Fibroblast of lung (primary cell): ENCODE measurements at regions not wholly inside any gene's neighbourhood (a gene's known extent, or its start where the extent isn't known, plus 50 kb on each side); places are given as distances from the start of the nearest gene placed in this dataset.

Experiments used
- DNase-seq, 2 donors: peaks; one replicate each; pipeline versions ENCODE4 v3.0.0 to v3.0.0-alpha.2; 2010; ENCODE audit warnings: low read depth in 2 of 2
- H2AFZ ChIP-seq: 2 replicates; pipeline ENCODE4 v1.5.1; 2012; ENCODE audit warnings: low read length, control low read depth, inconsistent platforms
- H3K27ac ChIP-seq: 2 replicates; pipeline ENCODE4 v1.5.1; 2011; ENCODE audit warnings: low read length, control low read depth; ENCODE audit not compliant: insufficient read depth
- H3K27me3 ChIP-seq: 2 replicates; pipeline ENCODE4 v1.5.1; 2011; ENCODE audit warnings: mild to moderate bottlenecking, low read length; ENCODE audit not compliant: control insufficient read depth, insufficient read depth
- H3K36me3 ChIP-seq: 2 replicates; pipeline ENCODE4 v1.5.1; 2011; ENCODE audit warnings: low read length; ENCODE audit not compliant: control insufficient read depth, insufficient read depth
- H3K4me1 ChIP-seq: 2 replicates; pipeline ENCODE4 v1.5.1; 2011; ENCODE audit warnings: low read length; ENCODE audit not compliant: control insufficient read depth, insufficient read depth; ENCODE audit errors: extremely low read depth
- H3K4me2 ChIP-seq: 2 replicates; pipeline ENCODE4 v1.5.1; 2011; ENCODE audit warnings: low read length, control low read depth; ENCODE audit not compliant: insufficient read depth; ENCODE audit errors: extremely low read depth
- H3K4me3 ChIP-seq, 4 experiments: fragments of 200-600 bp in 1 of 4; sonication (generic) in 1 of 4; replicated peaks in 1 of 4; 2 replicates each; pipeline ENCODE4 v1.5.1; 2011 to 2016; ENCODE audit warnings: low read length in 4 of 4, low read depth in 3 of 4, mild to moderate bottlenecking in 3 of 4, control low read depth in 2 of 4, inconsistent platforms in 1 of 4, mixed read lengths in 1 of 4; ENCODE audit not compliant: insufficient read depth in 1 of 4; ENCODE audit errors: control extremely low read depth in 1 of 4
- H3K79me2 ChIP-seq: 2 replicates; pipeline ENCODE4 v1.5.1; 2012; ENCODE audit warnings: mild to moderate bottlenecking, low read length, inconsistent platforms; ENCODE audit not compliant: control insufficient read depth, insufficient read depth
- H3K9ac ChIP-seq: 2 replicates; pipeline ENCODE4 v1.5.1; 2011; ENCODE audit warnings: mild to moderate bottlenecking, low read length, control low read depth; ENCODE audit not compliant: insufficient read depth
- H3K9me3 ChIP-seq: 2 replicates; pipeline ENCODE4 v1.5.1; 2012; ENCODE audit warnings: low read depth, low read length; ENCODE audit not compliant: control insufficient read depth, insufficient read depth
- H4K20me1 ChIP-seq: 2 replicates; pipeline ENCODE4 v1.5.1; 2011; ENCODE audit warnings: low read length; ENCODE audit not compliant: control insufficient read depth, insufficient read depth; ENCODE audit errors: extremely low read depth
- EZH2 ChIP-seq: IDR thresholded peaks from 2 replicates; pipeline ENCODE4 v1.5.1; 2012; ENCODE audit warnings: low read length, control low read depth, mild to moderate bottlenecking; ENCODE audit errors: missing control alignments
- TF ChIP-seq, protein P1 (sequence below), 2 donors: IDR thresholded peaks in 1 of 2; conservative IDR thresholded peaks in 1 of 2; 1 replicate in 1 of 2; 2 replicates in 1 of 2; pipeline ENCODE4 v1.5.1; 2011 to 2012; ENCODE audit warnings: low read length in 2 of 2, control low read depth in 1 of 2, inconsistent platforms in 1 of 2, low read depth in 1 of 2, mild to moderate bottlenecking in 1 of 2

DNA sequence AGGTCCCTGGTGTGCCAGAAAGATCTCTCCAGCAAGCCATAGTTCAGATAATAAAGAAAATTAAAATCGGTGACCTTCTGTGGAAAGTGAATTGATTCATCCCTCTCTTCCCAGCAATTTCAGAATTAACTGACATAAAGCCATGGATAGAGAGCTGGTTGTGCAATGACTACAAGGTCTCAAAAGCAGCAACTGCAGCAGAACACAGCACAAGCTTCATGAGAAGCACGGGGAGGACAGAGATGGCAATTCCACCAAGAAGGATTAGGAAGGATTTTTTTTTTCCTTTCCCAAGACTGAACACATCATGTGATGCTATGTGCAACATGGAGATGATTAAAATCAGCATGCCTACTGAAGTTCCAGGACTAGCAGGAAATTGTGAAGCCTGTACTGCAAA is 154.9 kb upstream of the PLEKHG7 start:
- Histone ChIP-seq H3K36me3 (no peaks in the 10 kb centered on the region), H3K4me3 (no peak overlapping the region), H3K79me2 (no peaks in the 10 kb centered on the region), H3K4me2 (no peak overlapping the region), H3K27ac (no peak overlapping the region), H3K4me1 (no peaks in the 10 kb centered on the region), H3K9ac (no peak overlapping the region), H2AFZ (no peak overlapping the region), H3K27me3 (no peaks in the 10 kb centered on the region), H4K20me1 (no peaks in the 10 kb centered on the region), H3K9me3 (no peaks in the 10 kb centered on the region)
- TF ChIP-seq, protein P1, sequence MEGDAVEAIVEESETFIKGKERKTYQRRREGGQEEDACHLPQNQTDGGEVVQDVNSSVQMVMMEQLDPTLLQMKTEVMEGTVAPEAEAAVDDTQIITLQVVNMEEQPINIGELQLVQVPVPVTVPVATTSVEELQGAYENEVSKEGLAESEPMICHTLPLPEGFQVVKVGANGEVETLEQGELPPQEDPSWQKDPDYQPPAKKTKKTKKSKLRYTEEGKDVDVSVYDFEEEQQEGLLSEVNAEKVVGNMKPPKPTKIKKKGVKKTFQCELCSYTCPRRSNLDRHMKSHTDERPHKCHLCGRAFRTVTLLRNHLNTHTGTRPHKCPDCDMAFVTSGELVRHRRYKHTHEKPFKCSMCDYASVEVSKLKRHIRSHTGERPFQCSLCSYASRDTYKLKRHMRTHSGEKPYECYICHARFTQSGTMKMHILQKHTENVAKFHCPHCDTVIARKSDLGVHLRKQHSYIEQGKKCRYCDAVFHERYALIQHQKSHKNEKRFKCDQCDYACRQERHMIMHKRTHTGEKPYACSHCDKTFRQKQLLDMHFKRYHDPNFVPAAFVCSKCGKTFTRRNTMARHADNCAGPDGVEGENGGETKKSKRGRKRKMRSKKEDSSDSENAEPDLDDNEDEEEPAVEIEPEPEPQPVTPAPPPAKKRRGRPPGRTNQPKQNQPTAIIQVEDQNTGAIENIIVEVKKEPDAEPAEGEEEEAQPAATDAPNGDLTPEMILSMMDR (conservative IDR thresholded peaks at IDR 0.05 in 1 of 2, IDR thresholded peaks at IDR 0.05 in 1 of 2; ENCODE audit: low read depth in 1 of 2, low read length in 2 of 2): no peak
- TF ChIP-seq EZH2: no peak
- no peak for DNase-seq

DNA sequence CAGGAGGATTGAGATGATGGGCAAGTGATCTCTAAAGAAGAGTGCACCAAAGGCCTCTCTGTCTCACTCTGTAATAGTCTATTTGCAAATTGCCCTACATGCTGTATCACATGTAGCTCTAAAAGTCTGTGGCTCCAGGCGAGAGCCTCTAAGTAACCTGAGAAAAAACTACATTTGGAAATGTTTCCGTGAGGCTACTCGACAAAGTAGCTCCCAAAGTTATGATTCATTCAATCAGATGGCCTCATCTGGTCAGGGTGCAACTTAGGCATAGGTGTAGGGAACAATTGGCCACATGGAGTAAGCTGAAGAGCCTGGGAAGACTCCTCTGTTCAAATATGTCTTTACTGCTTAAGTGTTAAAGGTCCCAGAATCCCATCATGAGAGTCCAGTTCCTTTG is 155.4 kb upstream of the PLEKHG7 start:
- no peaks in the 10 kb centered on the region for H3K79me2 ChIP-seq
- H3K27me3 ChIP-seq: no peaks in the 10 kb centered on the region
- no peak overlapping the region for H2AFZ ChIP-seq
- no peaks in the 10 kb centered on the region for H4K20me1 ChIP-seq
- no peak overlapping the region for H3K4me2 ChIP-seq
- H3K36me3 ChIP-seq: no peaks in the 10 kb centered on the region
- H3K9ac ChIP-seq: no peak overlapping the region
- H3K27ac ChIP-seq: no peak overlapping the region
- H3K9me3 ChIP-seq: no peaks in the 10 kb centered on the region
- no peak for DNase-seq
- no peak overlapping the region for H3K4me3 ChIP-seq
- TF ChIP-seq EZH2: no peak
- TF ChIP-seq, protein P1 (conservative IDR thresholded peaks at IDR 0.05 in 1 of 2, IDR thresholded peaks at IDR 0.05 in 1 of 2; ENCODE audit: low read depth in 1 of 2, low read length in 2 of 2): no peak
- H3K4me1 ChIP-seq: no peaks in the 10 kb centered on the region

DNA sequence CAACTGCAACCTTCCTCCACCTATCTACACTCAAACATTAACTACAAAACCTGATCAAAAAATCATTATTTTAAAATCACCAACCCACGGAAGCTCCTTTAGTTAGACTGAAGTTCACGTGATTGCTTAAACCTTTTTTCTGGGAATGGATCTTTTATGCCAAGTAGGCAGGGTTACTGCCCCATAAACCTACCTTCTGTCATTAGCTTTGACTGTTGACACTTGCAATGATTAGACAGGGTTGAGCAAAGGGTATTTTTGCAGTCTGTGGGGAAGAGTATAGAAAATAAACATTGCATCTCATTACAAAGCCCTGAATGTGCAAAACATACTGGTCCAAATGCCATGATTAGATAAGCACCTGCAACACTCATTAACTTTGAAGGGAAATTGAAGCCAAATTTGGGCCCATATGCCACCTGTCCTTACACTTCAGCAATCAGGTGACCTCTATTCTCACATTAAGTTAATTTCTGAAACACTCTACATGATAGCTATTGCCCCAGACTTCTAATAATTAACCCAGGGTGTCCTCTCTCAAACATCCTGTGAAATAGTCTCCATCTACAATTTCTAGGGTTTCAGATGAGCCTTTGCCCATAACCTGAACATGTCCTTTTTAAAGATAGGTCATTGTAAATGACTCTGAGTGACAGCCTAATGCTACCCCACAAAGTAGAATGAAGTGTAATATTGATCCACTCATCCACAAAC is 156.0 kb upstream of the PLEKHG7 start:
- Histone ChIP-seq H2AFZ (no peak overlapping the region), H3K4me1 (no peaks in the 10 kb centered on the region), H3K4me2 (no peak overlapping the region), H3K4me3 (no peak overlapping the region), H3K27ac (no peak overlapping the region), H3K9me3 (no peaks in the 10 kb centered on the region), H3K9ac (no peak overlapping the region), H3K27me3 (no peaks in the 10 kb centered on the region), H3K36me3 (no peaks in the 10 kb centered on the region), H3K79me2 (no peaks in the 10 kb centered on the region), H4K20me1 (no peaks in the 10 kb centered on the region)
- TF ChIP-seq EZH2: no peak
- TF ChIP-seq, protein P1 (conservative IDR thresholded peaks at IDR 0.05 in 1 of 2, IDR thresholded peaks at IDR 0.05 in 1 of 2; ENCODE audit: low read depth in 1 of 2, low read length in 2 of 2): no peak
- DNase-seq: no peak
